HEK293 (cell line): ENCODE measurements at regions not wholly inside any gene's neighbourhood (a gene's known extent, or its start where the extent isn't known, plus 50 kb on each side); places are given as distances from the start of the nearest gene placed in this dataset.

Experiments used
- CTCF ChIA-PET: fragments of 350-600 bp; formaldehyde crosslinking; extraction: SDS; loops from one replicate; lab custom pipeline; 2021; ENCODE audit warnings: antibody characterized with exemption; lab: Yijun Ruan, JAX
- POLR2A ChIA-PET: fragments of 300-600 bp; formaldehyde crosslinking; extraction: SDS; loops from one replicate; lab custom pipeline; 2020; ENCODE audit warnings: antibody characterized with exemption, inconsistent platforms; lab: Yijun Ruan, JAX
- H3K27ac ChIP-seq: fragments of 200-500 bp; sonication (Bioruptor generic); 2 replicates; pipeline ENCODE4 v1.5.1; 2014; ENCODE audit warnings: low read depth, low read length, control low read depth, inconsistent platforms; ENCODE audit errors: extremely low read depth
- H3K36me3 ChIP-seq, 2 experiments: fragments of 200-500 bp in 1 of 2; sonication (Bioruptor generic) in 1 of 2; 1 replicate in 1 of 2; 2 replicates in 1 of 2; pipeline ENCODE4 v1.5.1; 2014 to 2017; ENCODE audit warnings: inconsistent platforms in 2 of 2, low read length in 2 of 2; ENCODE audit not compliant: control insufficient read depth in 2 of 2, insufficient read depth in 1 of 2
- H3K4me1 ChIP-seq: fragments of 200-500 bp; sonication (Bioruptor generic); 2 replicates; pipeline ENCODE4 v1.5.1; 2014; ENCODE audit warnings: mild to moderate bottlenecking, low read length, inconsistent platforms; ENCODE audit not compliant: control insufficient read depth, insufficient read depth
- H3K4me3 ChIP-seq: 2 replicates; pipeline ENCODE4 v1.5.1; 2011; ENCODE audit warnings: low read depth, mild to moderate bottlenecking, control low read depth, low read length, moderate library complexity
- H3K9me3 ChIP-seq: fragments of 200-500 bp; sonication (Bioruptor generic); 2 replicates; pipeline ENCODE4 v1.5.1; 2014; ENCODE audit warnings: low read depth, low read length, inconsistent platforms; ENCODE audit not compliant: control insufficient read depth, insufficient read depth
- ATF2 ChIP-seq: fragments of 450-650 bp; formaldehyde crosslinking; IDR thresholded peaks from 2 replicates; pipeline ENCODE4 v1.5.1; 2016; ENCODE audit warnings: missing biosample characterization, missing genetic modification characterization, low read depth
- HOXA7 ChIP-seq: sonication (generic); formaldehyde crosslinking; IDR thresholded peaks from 2 replicates; pipeline ENCODE4 v1.8.1; 2022; ENCODE audit warnings: missing genetic modification reagents, borderline replicate concordance
- KLF1 ChIP-seq: fragments of 450-650 bp; formaldehyde crosslinking; IDR thresholded peaks from 2 replicates; pipeline ENCODE4 v1.5.1; 2016; ENCODE audit warnings: missing biosample characterization, missing genetic modification characterization
- KLF7 ChIP-seq: fragments of 450-650 bp; formaldehyde crosslinking; IDR thresholded peaks from 2 replicates; pipeline ENCODE4 v1.5.1; 2016; ENCODE audit warnings: missing biosample characterization, missing genetic modification characterization, borderline replicate concordance
- MZF1 ChIP-seq: fragments of 450-650 bp; formaldehyde crosslinking; IDR thresholded peaks from 2 replicates; pipeline ENCODE4 v1.5.1; 2017; ENCODE audit warnings: missing biosample characterization, missing genetic modification characterization, borderline replicate concordance
- SCRT1 ChIP-seq: fragments of 450-650 bp; formaldehyde crosslinking; IDR thresholded peaks from 2 replicates; pipeline ENCODE4 v1.5.1; 2016; ENCODE audit warnings: missing biosample characterization, missing genetic modification characterization, borderline replicate concordance
- SP7 ChIP-seq: fragments of 450-650 bp; formaldehyde crosslinking; IDR thresholded peaks from 2 replicates; pipeline ENCODE4 v1.5.1; 2016; ENCODE audit warnings: missing biosample characterization, missing genetic modification characterization
- ZBTB11 ChIP-seq: fragments of 450-650 bp; formaldehyde crosslinking; conservative IDR thresholded peaks from 2 replicates; pipeline ENCODE4 v1.5.1; 2016; ENCODE audit warnings: low read depth, missing biosample characterization, missing genetic modification characterization
- ZBTB7A ChIP-seq: fragments of 450-650 bp; formaldehyde crosslinking; IDR thresholded peaks from 2 replicates; pipeline ENCODE4 v1.5.1; 2016; ENCODE audit warnings: low read depth, missing biosample characterization, missing genetic modification characterization
- ZBTB8A ChIP-seq: fragments of 450-650 bp; formaldehyde crosslinking; IDR thresholded peaks from 2 replicates; pipeline ENCODE4 v1.5.1; 2016; ENCODE audit warnings: missing biosample characterization, missing genetic modification characterization
- ZNF266 ChIP-seq: fragments of 450-650 bp; formaldehyde crosslinking; IDR thresholded peaks from 2 replicates; pipeline ENCODE4 v1.5.1; 2016; ENCODE audit warnings: missing biosample characterization, missing genetic modification characterization, low read depth
- ZNF280D ChIP-seq: fragments of 450-650 bp; formaldehyde crosslinking; IDR thresholded peaks from 2 replicates; pipeline ENCODE4 v1.5.1; 2016; ENCODE audit warnings: missing biosample characterization, missing genetic modification characterization
- ZNF341 ChIP-seq: fragments of 450-650 bp; formaldehyde crosslinking; IDR thresholded peaks from 2 replicates; pipeline ENCODE4; 2016; ENCODE audit warnings: low read depth, missing biosample characterization, missing genetic modification characterization
- ZNF580 ChIP-seq: fragments of 450-650 bp; formaldehyde crosslinking; IDR thresholded peaks from 2 replicates; pipeline ENCODE4 v1.5.1; 2016; ENCODE audit warnings: missing biosample characterization, missing genetic modification characterization
- ZNF670 ChIP-seq: fragments of 450-650 bp; formaldehyde crosslinking; IDR thresholded peaks from 2 replicates; pipeline ENCODE4 v1.5.1; 2016; ENCODE audit warnings: missing biosample characterization, missing genetic modification characterization, low read depth
- ZNF76 ChIP-seq: fragments of 450-650 bp; formaldehyde crosslinking; IDR thresholded peaks from 2 replicates; pipeline ENCODE4; 2016; ENCODE audit warnings: low read depth, missing biosample characterization, missing genetic modification characterization, borderline replicate concordance
- ZNF777 ChIP-seq: fragments of 450-650 bp; formaldehyde crosslinking; IDR thresholded peaks from 2 replicates; pipeline ENCODE4 v1.5.1; 2017; ENCODE audit warnings: missing biosample characterization, missing genetic modification characterization, borderline replicate concordance
- ZNF837 ChIP-seq: fragments of 450-650 bp; formaldehyde crosslinking; IDR thresholded peaks from 2 replicates; pipeline ENCODE4 v1.5.1; 2016; ENCODE audit warnings: missing biosample characterization, missing genetic modification characterization
- ZXDB ChIP-seq: fragments of 450-650 bp; formaldehyde crosslinking; IDR thresholded peaks from 2 replicates; pipeline ENCODE4 v1.5.1; 2016; ENCODE audit warnings: missing biosample characterization, missing genetic modification characterization

- CTCF ChIA-PET, result no interaction called here
- Histone ChIP-seq H3K27ac (no peak overlapping the region), H3K9me3 (no peaks in the 10 kb centered on the region), H3K4me3 (no peak overlapping the region), H3K4me1 (no peaks in the 10 kb centered on the region), H3K36me3 (no peaks in the 10 kb centered on the region)
- TF ChIP-seq ZNF670 (tag by site-specific recombination), result no peak
- no peak for TF ChIP-seq ZBTB8A
- TF ChIP-seq ZNF580 (tag by site-specific recombination), result no peak
- no peak for TF ChIP-seq SP7
- no peak for TF ChIP-seq KLF1 (tag by site-specific recombination)
- TF ChIP-seq ZNF76 (tag by site-specific recombination), result no peak
- TF ChIP-seq ZBTB7A (tag by site-specific recombination), result no peak
- POLR2A ChIA-PET, result no interaction called here
These were observed 96.8 kb downstream of the TMEM26 start for GRCh38 chr10:61356354-61356753.

- CTCF ChIA-PET, result interaction anchor here (0.7 kb wide), 1 partner anchor 438 kb away, joined by 3 read pairs; no protein-coding TSS in a partner anchor
- TF ChIP-seq ZNF837 (tag by site-specific recombination) (no peak), ATF2 (tag by site-specific recombination) (no peak), ZNF266 (tag by site-specific recombination) (no peak)
- POLR2A ChIA-PET, result no interaction called here
- Histone ChIP-seq H3K36me3 (no peaks in the 10 kb centered on the region), H3K4me3 (no peak overlapping the region), H3K27ac (no peak overlapping the region), H3K4me1 (peaks cover 6% of the 10 kb centered on the region; the same call in 1 of the 2 replicates), H3K9me3 (no peaks in the 10 kb centered on the region)
These were observed 98.0 kb downstream of the TMEM26 start for GRCh38 chr10:61355211-61355610.

- H3K4me1 ChIP-seq, result peaks cover 7% of the 10 kb centered on the region; the same call in 1 of the 2 replicates
- no peaks in the 10 kb centered on the region for H3K9me3 ChIP-seq
- no peak overlapping the region for H3K4me3 ChIP-seq
- TF ChIP-seq ZNF777 (no peak), ZNF280D (tag by site-specific recombination) (no peak), ZXDB (tag by site-specific recombination) (no peak), KLF7 (no peak), SCRT1 (tag by site-specific recombination) (no peak), HOXA7 (CRISPR knock-in tag) (no peak), ZBTB11 (tag by site-specific recombination) (no peak), ZNF341 (tag by site-specific recombination) (no peak), MZF1 (no peak)
- TF ChIP-seq, all 188 proteins: peak for 0
- Histone ChIP-seq H3K27ac (no peak overlapping the region), H3K36me3 (no peaks in the 10 kb centered on the region)
- ChIA-PET POLR2A (no interaction called here), CTCF (interaction anchor here (0.7 kb wide), 2 partner anchors 7 to 437 kb away, joined by 3 read pairs; no protein-coding TSS in a partner anchor)
These were observed 98.7 kb downstream of the TMEM26 start for GRCh38 chr10:61354401-61354975.
